Stimulated activated CD4-positive, alpha-beta T cell treated with anti-CD3 and anti-CD28 coated beads, Interleukin-1b, Interleukin-23, amount 100 ng/mL, for 1 hour (primary cell): ENCODE measurements at regions not wholly inside any gene's neighbourhood (a gene's known extent, or its start where the extent isn't known, plus 50 kb on each side); places are given as distances from the start of the nearest gene placed in this dataset.
"Not testable (repeated sequence)": the region's sequence is repeated elsewhere in the genome, so short reads cannot be mapped to it uniquely, and the experiment has no call there.

Source experiments
- DNase-seq, 2 donors: peaks; one replicate each; pipeline ENCODE4 v3.0.0-alpha.2; 2020; ENCODE audit warnings: low read depth in 2 of 2

DNA sequence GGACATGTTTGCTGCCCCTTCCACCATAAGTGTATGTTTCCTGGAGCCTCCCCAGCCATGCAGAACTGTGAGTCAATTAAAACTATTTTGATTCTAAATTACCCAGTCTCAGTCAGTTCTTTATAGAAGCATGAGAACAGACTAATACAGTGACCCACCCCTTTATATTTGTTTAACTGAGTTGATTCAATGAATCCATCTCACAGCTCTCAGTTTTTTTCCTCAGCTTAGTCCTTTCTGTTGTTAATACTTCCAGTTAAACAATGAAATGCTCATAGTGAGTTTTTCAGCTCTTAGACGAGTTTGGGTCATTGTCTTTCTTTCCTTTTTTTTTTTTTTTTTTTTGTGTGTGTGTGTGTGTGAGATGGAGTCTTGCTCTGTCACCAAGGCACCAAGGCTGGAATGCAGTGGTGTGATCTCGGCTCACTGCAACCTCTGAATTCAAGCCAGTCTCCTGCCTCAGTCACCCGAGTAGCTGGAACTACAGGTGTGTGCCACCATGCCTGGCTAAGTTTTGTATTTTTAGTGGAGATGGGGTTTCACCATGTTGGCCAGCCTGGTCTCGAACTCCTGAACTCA, 627.4 kb downstream of the SPATA31A7 start:
- DNase-seq, result not testable (repeated sequence)

DNA sequence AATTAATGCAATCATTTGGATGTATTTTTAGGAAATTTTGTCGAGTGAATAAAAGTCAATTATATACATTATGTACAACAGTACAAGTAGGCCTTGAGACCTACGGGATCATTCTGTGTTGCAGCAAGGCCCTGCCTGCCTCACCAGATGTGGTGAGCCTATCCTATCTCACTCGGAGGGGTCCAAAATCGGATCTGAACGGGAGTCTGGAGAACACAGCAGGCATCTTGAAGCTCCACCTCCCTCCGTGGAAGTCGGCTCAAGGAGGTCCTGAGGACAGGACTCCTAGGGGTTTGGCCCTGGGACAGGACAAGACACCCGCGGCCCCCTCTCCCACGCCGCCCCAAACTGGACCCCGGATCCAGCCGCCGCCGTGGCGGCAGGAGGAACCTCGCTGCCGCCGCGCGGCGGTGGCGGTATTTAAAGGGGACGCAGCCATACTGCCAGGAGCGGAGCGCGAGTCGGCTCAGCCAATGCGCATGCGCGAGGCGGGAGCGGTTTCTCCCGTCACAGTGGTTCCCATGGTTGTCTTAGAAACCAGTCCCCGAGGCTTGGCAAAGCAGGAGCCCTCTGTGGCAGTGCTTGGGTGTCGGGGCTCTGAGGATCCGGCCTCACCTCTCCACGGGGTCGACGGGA, 663.9 kb downstream of the SPATA31A7 start:
- DNase-seq, result peak; percentile 62 to 68

DNA sequence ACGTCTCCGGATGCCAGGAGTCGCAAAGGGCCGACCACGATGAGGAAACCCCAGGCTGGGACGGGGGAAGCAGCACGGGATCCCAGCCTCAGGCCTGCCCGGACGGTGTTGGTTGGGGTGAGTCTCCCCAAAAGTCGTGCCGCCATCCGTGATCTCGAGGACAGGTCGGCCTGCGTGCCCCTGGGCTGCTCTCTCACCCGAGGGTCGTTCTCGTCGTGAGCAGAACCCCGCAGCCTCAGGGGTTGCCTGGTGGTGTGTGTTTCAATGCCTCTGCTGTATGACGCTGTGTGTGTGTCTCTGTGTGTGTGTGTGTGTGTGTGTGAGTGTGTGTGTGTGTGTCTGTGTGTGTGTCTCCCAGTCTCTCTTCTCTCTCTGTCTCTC, 664.4 kb downstream of the SPATA31A7 start:
- DNase-seq, result not testable (repeated sequence)

GRCh38 chr9:61856283-61856682, 666.4 kb downstream of the SPATA31A7 start:
- not testable (repeated sequence) for DNase-seq

DNA sequence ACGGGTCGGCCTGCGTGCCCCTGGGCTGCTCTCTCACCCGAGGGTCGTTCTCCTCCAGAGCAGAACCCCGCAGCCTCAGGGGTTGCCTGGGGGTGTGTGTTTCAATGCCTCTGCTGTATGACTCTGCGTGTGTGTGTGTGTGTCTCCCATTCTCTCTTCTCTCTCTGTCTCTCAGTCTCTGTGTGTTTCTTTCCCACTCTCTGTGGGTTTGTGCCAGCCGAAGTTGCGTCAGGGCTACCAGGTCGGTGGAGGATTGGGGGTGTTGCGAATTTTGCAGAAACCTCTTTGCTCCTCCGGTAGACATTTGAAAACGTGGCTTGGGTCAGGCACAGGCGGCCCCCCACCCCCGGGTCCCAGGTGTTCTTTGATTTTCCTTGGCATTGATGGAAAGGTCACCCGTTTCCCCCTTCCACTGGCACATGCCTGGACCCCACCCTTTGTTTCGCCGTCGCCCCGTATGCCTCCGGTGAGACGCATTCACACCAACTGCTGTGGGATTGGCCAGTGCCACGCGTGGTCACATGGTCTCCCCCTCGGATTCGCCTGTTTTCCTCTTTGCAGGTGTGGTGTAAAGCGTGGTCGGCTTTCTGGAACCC, 667.1 kb downstream of the SPATA31A7 start:
- DNase-seq, result not testable (repeated sequence)

DNA sequence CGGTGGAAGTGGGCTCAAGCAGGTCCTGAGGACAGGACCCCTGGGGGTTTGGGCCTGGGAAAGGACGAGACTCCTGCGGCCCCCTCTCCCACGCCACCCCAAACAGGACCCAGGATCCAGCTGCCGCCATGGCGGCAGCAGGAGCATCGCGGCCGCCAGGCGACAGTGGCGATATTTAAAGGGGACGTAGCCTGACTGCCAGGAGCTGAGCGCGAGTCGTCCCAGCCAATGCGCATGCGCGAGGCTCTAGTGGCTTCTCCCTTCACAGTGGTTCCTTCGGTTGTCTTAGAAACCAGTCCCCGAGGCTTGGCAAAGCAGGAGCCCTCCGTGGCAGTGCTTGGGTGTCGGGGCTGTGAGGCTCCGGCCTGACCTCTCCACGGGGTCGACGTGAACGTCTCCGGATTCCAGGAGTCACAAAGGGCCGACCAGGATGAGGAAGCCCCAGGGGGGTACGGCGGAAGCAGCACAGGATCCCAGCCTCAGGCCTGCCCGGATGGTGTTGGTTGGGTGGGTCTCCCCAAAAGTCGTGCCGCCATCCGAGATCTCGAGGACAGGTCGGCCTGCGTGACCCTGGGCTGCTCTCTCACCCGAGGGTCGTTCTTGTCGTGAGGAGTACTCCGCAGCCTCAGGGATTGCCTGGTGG, 668.0 kb downstream of the SPATA31A7 start:
- DNase-seq, result not testable (repeated sequence)

GRCh38 chr9:61862431-61862971, 672.7 kb downstream of the SPATA31A7 start:
- DNase-seq, result peak in 1 of 2 donors; percentile 45

- not testable (repeated sequence) for DNase-seq
Observed at GRCh38 chr9:61864463-61864862, 674.6 kb downstream of the SPATA31A7 start.

DNA sequence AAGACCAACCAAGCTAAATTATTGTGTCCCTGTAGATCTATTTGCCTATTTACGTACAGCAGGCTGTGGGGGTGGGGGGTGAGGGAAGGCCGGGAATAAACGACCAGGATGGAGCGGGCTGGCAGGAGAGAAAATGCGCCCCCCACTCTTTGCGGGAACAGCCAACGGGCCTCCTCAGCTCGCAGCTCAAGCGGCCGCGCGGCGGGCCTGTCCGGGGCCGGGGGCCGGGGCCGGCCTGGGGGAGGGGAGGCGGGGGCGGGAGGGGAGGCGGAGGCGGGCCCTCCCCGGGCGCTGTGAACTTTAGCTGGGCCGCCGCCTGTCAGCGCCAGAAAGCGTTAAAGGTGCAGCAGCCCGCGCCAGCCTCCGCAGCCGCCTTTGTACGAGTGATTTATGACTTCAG, 679.1 kb downstream of the SPATA31A7 start:
- DNase-seq, result not testable (repeated sequence)

DNA sequence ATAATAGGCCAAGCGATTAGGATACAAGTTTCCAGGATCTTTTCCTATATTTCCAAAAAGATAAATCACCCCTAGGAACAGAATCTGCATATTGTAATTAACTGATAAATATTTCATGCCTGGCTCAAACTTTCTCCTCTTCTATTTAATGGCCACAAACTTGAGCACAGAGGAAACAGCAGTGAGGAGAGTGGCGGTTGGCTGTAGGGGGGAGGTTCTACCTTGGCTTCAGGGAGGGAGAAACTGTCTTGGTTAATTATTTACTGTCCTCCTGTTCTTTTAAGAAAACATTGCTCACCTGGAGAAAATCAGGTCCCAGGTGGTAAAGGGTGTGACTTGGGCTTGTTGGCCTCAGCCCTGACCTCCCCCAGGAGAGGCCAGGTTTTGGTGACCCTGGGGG, 682.5 kb downstream of the SPATA31A7 start:
- DNase-seq, result not testable (repeated sequence)
